Astrocyte (in vitro differentiated cells and primary cell): ENCODE measurements at regions not wholly inside any gene's neighbourhood (a gene's known extent, or its start where the extent isn't known, plus 50 kb on each side); places are given as distances from the start of the nearest gene placed in this dataset.

Experiments
- DNase-seq: peaks from one replicate; pipeline ENCODE4 v3.0.0-alpha.2; 2010; ENCODE audit warnings: low read depth
- FAIRE-seq: peaks from 2 replicates; lab custom pipeline; 2011; peaks lifted over from hg19 to GRCh38; lab: Jason Lieb, UNC
- H2AFZ ChIP-seq: 2 replicates; pipeline ENCODE4 v1.6.0; 2012; ENCODE audit warnings: low read depth, low read length, inconsistent platforms
- H3K27ac ChIP-seq: 2 replicates; pipeline ENCODE4 v1.5.1; 2011; ENCODE audit warnings: low read depth, low read length, inconsistent platforms
- H3K27me3 ChIP-seq: 2 replicates; pipeline ENCODE4 v1.6.0; 2011; ENCODE audit warnings: low read length, inconsistent platforms; ENCODE audit not compliant: insufficient read depth
- H3K36me3 ChIP-seq: 2 replicates; pipeline ENCODE4 v1.5.1; 2011; ENCODE audit warnings: low read length, inconsistent platforms; ENCODE audit not compliant: insufficient read depth
- H3K4me1 ChIP-seq: 2 replicates; pipeline ENCODE4 v1.5.1; 2011; ENCODE audit warnings: low read length, inconsistent platforms; ENCODE audit not compliant: insufficient read depth
- H3K4me2 ChIP-seq: 2 replicates; pipeline ENCODE4 v1.6.0; 2012; ENCODE audit warnings: low read length, inconsistent platforms
- H3K4me3 ChIP-seq: 2 replicates; pipeline ENCODE4 v1.5.1; 2011; ENCODE audit warnings: low read depth, mild to moderate bottlenecking, low read length, inconsistent platforms; ENCODE audit not compliant: insufficient read depth
- H3K79me2 ChIP-seq: 2 replicates; pipeline ENCODE4 v1.6.0; 2012; ENCODE audit warnings: mild to moderate bottlenecking, low read length, inconsistent platforms; ENCODE audit not compliant: insufficient read depth
- H3K9ac ChIP-seq: 2 replicates; pipeline ENCODE4 v1.6.0; 2012; ENCODE audit warnings: mild to moderate bottlenecking, low read length, inconsistent platforms
- H3K9me3 ChIP-seq: 2 replicates; pipeline ENCODE4 v1.5.1; 2012; ENCODE audit warnings: low read depth, mild to moderate bottlenecking, low read length, inconsistent platforms; ENCODE audit not compliant: insufficient read depth
- H4K20me1 ChIP-seq: 2 replicates; pipeline ENCODE4 v1.6.0; 2012; ENCODE audit warnings: low read length, inconsistent platforms; ENCODE audit not compliant: insufficient read depth
- H3K27ac Mint-ChIP-seq: one replicate; pipeline ENCODE4 v1.8.0; 2021; ENCODE audit warnings: mild to moderate bottlenecking, mixed read lengths; ENCODE audit not compliant: unreplicated experiment
- H3K27me3 Mint-ChIP-seq: one replicate; pipeline ENCODE4 v1.8.0; 2021; ENCODE audit warnings: low read depth, mixed read lengths; ENCODE audit not compliant: unreplicated experiment
- H3K36me3 Mint-ChIP-seq: one replicate; pipeline ENCODE4 v1.8.0; 2021; ENCODE audit warnings: low read depth, mixed read lengths; ENCODE audit not compliant: unreplicated experiment
- H3K4me1 Mint-ChIP-seq: one replicate; pipeline ENCODE4 v1.8.0; 2021; ENCODE audit warnings: low read depth, mixed read lengths; ENCODE audit not compliant: unreplicated experiment
- H3K4me3 Mint-ChIP-seq: one replicate; pipeline ENCODE4 v1.8.0; 2021; ENCODE audit warnings: mild to moderate bottlenecking, moderate library complexity, mixed read lengths; ENCODE audit not compliant: unreplicated experiment
- H3K9me3 Mint-ChIP-seq: one replicate; pipeline ENCODE4 v1.8.0; 2021; ENCODE audit warnings: mild to moderate bottlenecking, mixed read lengths; ENCODE audit not compliant: unreplicated experiment
- EZH2 ChIP-seq: IDR thresholded peaks from 2 replicates; pipeline ENCODE4 v1.6.1; 2012; ENCODE audit warnings: mild to moderate bottlenecking, low read length, inconsistent platforms; ENCODE audit not compliant: insufficient read depth
- TF ChIP-seq, protein P1 (sequence below): IDR thresholded peaks from 2 replicates; pipeline ENCODE4 v1.5.1; 2011; ENCODE audit warnings: low read depth, mild to moderate bottlenecking, inconsistent platforms, low read length, moderate library complexity; ENCODE audit not compliant: insufficient read depth

DNA sequence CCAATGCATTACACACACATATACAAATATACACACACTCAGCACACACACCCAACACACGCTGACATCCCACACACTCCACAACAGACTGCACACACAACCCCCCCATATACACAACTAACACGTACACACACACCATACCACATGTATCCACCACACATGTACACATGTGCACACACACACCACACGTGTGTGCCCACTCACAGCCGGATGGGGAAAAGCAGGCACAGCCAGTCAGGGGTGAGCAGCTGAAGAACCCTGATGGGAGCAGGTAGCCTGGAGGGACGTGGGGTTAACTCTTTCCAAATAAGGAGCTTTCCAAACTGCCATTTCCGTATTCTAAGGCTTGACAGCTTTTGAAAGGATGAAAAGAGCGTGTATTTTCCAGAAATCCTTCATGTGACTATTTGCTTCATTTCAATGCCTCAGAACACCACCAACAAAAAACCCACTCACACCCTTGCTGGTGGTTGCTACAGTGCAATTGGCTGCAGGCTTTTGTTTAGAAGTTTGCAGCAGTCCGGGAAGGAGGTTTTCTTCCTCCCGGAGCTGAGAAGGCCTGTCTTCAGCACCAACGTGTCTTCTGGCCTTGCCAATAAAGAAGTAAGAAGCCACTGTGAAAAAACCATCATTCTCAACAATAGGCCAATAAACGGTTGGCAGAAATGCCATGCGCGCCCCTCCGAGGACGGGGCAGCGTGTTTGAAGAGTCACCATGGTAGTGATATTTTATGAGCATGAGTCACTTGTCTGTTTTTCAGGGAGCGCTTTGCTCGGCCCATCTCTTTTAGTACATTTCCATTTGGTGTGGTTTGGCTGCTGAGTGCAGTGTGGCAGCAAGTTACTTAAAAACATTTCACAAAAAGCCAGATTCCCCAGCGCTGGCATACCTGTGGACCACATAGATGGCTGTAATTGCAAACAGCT is 131.3 kb upstream of the GMDS start:
- no peak overlapping the region for H3K27ac ChIP-seq
- Mint-ChIP-seq H3K9me3 (peaks cover 3% of the 10 kb centered on the region), H3K27ac (peak overlapping the region; percentile 62), H3K4me1 (peaks cover 17% of the 10 kb centered on the region), H3K4me3 (no peak overlapping the region), H3K27me3 (no peaks in the 10 kb centered on the region), H3K36me3 (no peaks in the 10 kb centered on the region)
- TF ChIP-seq, protein P1, sequence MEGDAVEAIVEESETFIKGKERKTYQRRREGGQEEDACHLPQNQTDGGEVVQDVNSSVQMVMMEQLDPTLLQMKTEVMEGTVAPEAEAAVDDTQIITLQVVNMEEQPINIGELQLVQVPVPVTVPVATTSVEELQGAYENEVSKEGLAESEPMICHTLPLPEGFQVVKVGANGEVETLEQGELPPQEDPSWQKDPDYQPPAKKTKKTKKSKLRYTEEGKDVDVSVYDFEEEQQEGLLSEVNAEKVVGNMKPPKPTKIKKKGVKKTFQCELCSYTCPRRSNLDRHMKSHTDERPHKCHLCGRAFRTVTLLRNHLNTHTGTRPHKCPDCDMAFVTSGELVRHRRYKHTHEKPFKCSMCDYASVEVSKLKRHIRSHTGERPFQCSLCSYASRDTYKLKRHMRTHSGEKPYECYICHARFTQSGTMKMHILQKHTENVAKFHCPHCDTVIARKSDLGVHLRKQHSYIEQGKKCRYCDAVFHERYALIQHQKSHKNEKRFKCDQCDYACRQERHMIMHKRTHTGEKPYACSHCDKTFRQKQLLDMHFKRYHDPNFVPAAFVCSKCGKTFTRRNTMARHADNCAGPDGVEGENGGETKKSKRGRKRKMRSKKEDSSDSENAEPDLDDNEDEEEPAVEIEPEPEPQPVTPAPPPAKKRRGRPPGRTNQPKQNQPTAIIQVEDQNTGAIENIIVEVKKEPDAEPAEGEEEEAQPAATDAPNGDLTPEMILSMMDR, result no peak
- TF ChIP-seq EZH2, result no peak
- H3K27me3 ChIP-seq, result no peaks in the 10 kb centered on the region
- no peaks in the 10 kb centered on the region for H3K79me2 ChIP-seq
- peaks cover 20% of the 10 kb centered on the region for H3K4me1 ChIP-seq
- no peak overlapping the region for H3K9ac ChIP-seq
- no peaks in the 10 kb centered on the region for H3K9me3 ChIP-seq
- H3K36me3 ChIP-seq, result no peaks in the 10 kb centered on the region
- no peaks in the 10 kb centered on the region for H4K20me1 ChIP-seq
- peak overlapping the region; percentile 61 for H3K4me2 ChIP-seq
- DNase-seq (peak; percentile 88), FAIRE-seq (peak; percentile 78)
- H3K4me3 ChIP-seq, result no peak overlapping the region
- H2AFZ ChIP-seq, result peak overlapping the region; percentile 3

DNA sequence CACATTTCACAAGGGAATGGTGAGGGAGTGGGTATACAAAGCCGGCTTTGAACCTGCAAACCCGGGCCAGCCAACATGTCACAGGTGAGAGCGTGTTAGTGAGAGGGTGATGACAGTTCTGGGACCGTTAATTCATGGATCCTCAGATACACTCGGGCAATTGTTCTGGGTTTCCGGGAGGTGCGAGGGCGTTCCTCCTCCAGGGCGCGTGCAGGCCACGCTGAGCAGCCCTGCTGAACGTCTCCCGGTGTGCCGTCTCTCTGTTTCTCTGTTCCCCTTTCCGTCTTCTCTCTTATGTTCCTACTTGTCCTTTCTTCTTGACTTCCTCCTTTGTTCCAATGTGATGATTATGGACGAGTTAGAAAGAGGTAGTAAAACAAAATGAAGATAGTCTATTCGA is 130.0 kb upstream of the GMDS start:
- DNase-seq, result no peak
- H3K27me3 Mint-ChIP-seq, result no peaks in the 10 kb centered on the region
- H3K9me3 Mint-ChIP-seq, result peaks cover 3% of the 10 kb centered on the region
- no peak overlapping the region for H3K4me3 ChIP-seq
- H3K36me3 Mint-ChIP-seq, result no peaks in the 10 kb centered on the region
- no peaks in the 10 kb centered on the region for H3K9me3 ChIP-seq
- no peak for TF ChIP-seq EZH2
- TF ChIP-seq, protein P1, result no peak
- no peak for FAIRE-seq
- no peak overlapping the region for H3K9ac ChIP-seq
- no peak overlapping the region for H2AFZ ChIP-seq
- H3K4me2 ChIP-seq, result no peak overlapping the region
- H3K27me3 ChIP-seq, result no peaks in the 10 kb centered on the region
- no peaks in the 10 kb centered on the region for H3K36me3 ChIP-seq
- H3K27ac Mint-ChIP-seq, result no peak overlapping the region
- H4K20me1 ChIP-seq, result no peaks in the 10 kb centered on the region
- H3K27ac ChIP-seq, result no peak overlapping the region
- H3K4me3 Mint-ChIP-seq, result no peak overlapping the region
- no peaks in the 10 kb centered on the region for H3K79me2 ChIP-seq
- peaks cover 17% of the 10 kb centered on the region for H3K4me1 Mint-ChIP-seq
- H3K4me1 ChIP-seq, result peaks cover 20% of the 10 kb centered on the region

- no peaks in the 10 kb centered on the region for H3K36me3 ChIP-seq
- H3K27me3 ChIP-seq, result no peaks in the 10 kb centered on the region
- H3K4me1 ChIP-seq, result no peaks in the 10 kb centered on the region
- no peaks in the 10 kb centered on the region for H3K9me3 ChIP-seq
- Mint-ChIP-seq H3K4me1 (no peaks in the 10 kb centered on the region), H3K4me3 (no peak overlapping the region), H3K9me3 (peaks cover 3% of the 10 kb centered on the region), H3K36me3 (no peaks in the 10 kb centered on the region), H3K27me3 (peaks cover 5% of the 10 kb centered on the region), H3K27ac (no peak overlapping the region)
- no peaks in the 10 kb centered on the region for H3K79me2 ChIP-seq
- no peak overlapping the region for H2AFZ ChIP-seq
- DNase-seq (no peak), FAIRE-seq (no peak)
- no peak overlapping the region for H3K4me3 ChIP-seq
- H3K4me2 ChIP-seq, result no peak overlapping the region
- no peak overlapping the region for H3K9ac ChIP-seq
- TF ChIP-seq, protein P1, result no peak
- no peak for TF ChIP-seq EZH2
- H3K27ac ChIP-seq, result no peak overlapping the region
- H4K20me1 ChIP-seq, result no peaks in the 10 kb centered on the region
Measured at GRCh38 chr6:2369606-2370005, 124.2 kb upstream of the GMDS start.
